DOHH2 (cell line): ENCODE measurements at regions not wholly inside any gene's neighbourhood (a gene's known extent, or its start where the extent isn't known, plus 50 kb on each side); places are given as distances from the start of the nearest gene placed in this dataset.

Experiments
- H3F3A ChIP-seq: fragments of 200-600 bp; sonication (generic), shearing (Covaris generic); 2 replicates; pipeline ENCODE4 v1.6.0; 2016; ENCODE audit warnings: antibody characterized with exemption, mild to moderate bottlenecking; ENCODE audit not compliant: control insufficient read depth, insufficient read depth
- H3K27ac ChIP-seq: fragments of 200-600 bp; sonication (generic); 2 replicates; pipeline ENCODE4 v1.5.1; 2014; ENCODE audit warnings: low read depth, mild to moderate bottlenecking, low read length, moderate library complexity
- H3K27me3 ChIP-seq: fragments of 200-600 bp; sonication (generic); 2 replicates; pipeline ENCODE4 v1.6.1; 2014; ENCODE audit warnings: mild to moderate bottlenecking, low read length, mixed read lengths; ENCODE audit not compliant: control insufficient read depth
- H3K36me3 ChIP-seq: fragments of 200-600 bp; sonication (generic); 2 replicates; pipeline ENCODE4 v1.6.1; 2014; ENCODE audit warnings: mild to moderate bottlenecking, low read length, moderate library complexity, mixed read lengths; ENCODE audit not compliant: control insufficient read depth
- H3K4me1 ChIP-seq: fragments of 200-600 bp; sonication (generic); 2 replicates; pipeline ENCODE4 v1.6.1; 2014; ENCODE audit warnings: mild to moderate bottlenecking, low read length, mixed read lengths; ENCODE audit not compliant: control insufficient read depth
- H3K4me2 ChIP-seq: fragments of 200-600 bp; sonication (generic); 2 replicates; pipeline ENCODE4 v1.6.0; 2014; ENCODE audit warnings: mild to moderate bottlenecking, low read length, moderate library complexity
- H3K4me3 ChIP-seq: fragments of 200-600 bp; sonication (generic); 2 replicates; pipeline ENCODE4 v1.5.1; 2014; ENCODE audit warnings: mild to moderate bottlenecking, low read length, mixed read lengths
- H3K79me2 ChIP-seq: fragments of 200-600 bp; sonication (generic); 2 replicates; pipeline ENCODE4 v1.6.1; 2014; ENCODE audit warnings: mild to moderate bottlenecking, low read length, mixed read lengths; ENCODE audit not compliant: control insufficient read depth
- H3K9me2 ChIP-seq: fragments of 200-600 bp; sonication (generic); replicated peaks from 2 replicates; pipeline ENCODE4 v1.6.1; 2014; ENCODE audit warnings: mild to moderate bottlenecking, low read length, mixed read lengths; ENCODE audit not compliant: control insufficient read depth
- H3K9me3 ChIP-seq: fragments of 200-600 bp; sonication (generic); 2 replicates; pipeline ENCODE4 v1.6.1; 2014; ENCODE audit warnings: antibody characterized with exemption, low read length, mixed read lengths; ENCODE audit not compliant: control insufficient read depth, insufficient read depth
- H4K20me1 ChIP-seq: fragments of 200-600 bp; sonication (generic); 2 replicates; pipeline ENCODE4 v1.6.0; 2014; ENCODE audit warnings: low read depth, mild to moderate bottlenecking, antibody characterized with exemption, low read length, moderate library complexity; ENCODE audit not compliant: control insufficient read depth, insufficient read depth
- EZH2phosphoT487 ChIP-seq: fragments of 200-600 bp; sonication (generic); IDR thresholded peaks from 2 replicates; pipeline ENCODE4 v1.6.1; 2017; ENCODE audit warnings: borderline replicate concordance, mild to moderate bottlenecking, antibody characterized with exemption, low read length, moderate library complexity, mixed read lengths
- TF ChIP-seq, protein P1 (sequence below): fragments of 200-600 bp; sonication (generic); IDR thresholded peaks from one replicate; pipeline ENCODE4 v1.5.1; 2014; ENCODE audit warnings: antibody characterized with exemption, mild to moderate bottlenecking, low read depth, low read length; ENCODE audit not compliant: poor library complexity, severe bottlenecking

DNA sequence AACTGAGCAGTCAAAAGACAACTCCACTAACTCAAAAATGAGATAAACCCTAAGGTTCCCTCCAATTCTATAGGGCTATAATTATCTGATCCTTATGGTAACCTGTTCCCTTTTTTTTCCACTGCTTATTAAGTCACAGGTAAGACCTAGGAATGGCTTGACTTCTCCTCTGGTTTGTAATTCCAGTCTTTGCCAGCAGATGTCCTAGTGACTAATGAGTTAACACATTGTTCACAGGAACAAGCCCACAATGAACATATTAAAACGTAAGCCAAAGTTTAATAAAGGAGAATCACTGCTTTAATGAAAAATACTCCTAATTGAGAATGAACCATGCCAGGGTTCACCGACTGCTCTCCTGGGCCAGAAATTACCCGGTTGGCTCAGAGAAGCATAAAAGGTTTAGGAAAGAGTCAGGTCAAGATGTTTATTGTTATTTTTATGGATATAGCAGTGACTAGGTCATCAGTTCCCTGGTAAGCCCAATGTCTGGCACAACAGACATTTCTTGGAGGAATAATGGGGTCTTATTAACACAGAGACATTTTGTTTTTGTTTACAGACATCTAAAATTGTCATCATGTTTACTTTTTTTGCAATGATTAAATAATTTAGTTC is 120.1 kb downstream of the ELAPOR2 start:
- Histone ChIP-seq H3K4me1 (peaks cover 5% of the 10 kb centered on the region), H3F3A (no peaks in the 10 kb centered on the region), H3K9me2 (no peaks in the 10 kb centered on the region), H3K36me3 (peaks cover 26% of the 10 kb centered on the region), H3K9me3 (no peaks in the 10 kb centered on the region), H3K27me3 (no peaks in the 10 kb centered on the region), H3K4me3 (no peak overlapping the region), H3K79me2 (no peaks in the 10 kb centered on the region), H4K20me1 (no peaks in the 10 kb centered on the region), H3K27ac (no peak overlapping the region), H3K4me2 (no peak overlapping the region)
- TF ChIP-seq EZH2phosphoT487, result no peak
- TF ChIP-seq, protein P1, sequence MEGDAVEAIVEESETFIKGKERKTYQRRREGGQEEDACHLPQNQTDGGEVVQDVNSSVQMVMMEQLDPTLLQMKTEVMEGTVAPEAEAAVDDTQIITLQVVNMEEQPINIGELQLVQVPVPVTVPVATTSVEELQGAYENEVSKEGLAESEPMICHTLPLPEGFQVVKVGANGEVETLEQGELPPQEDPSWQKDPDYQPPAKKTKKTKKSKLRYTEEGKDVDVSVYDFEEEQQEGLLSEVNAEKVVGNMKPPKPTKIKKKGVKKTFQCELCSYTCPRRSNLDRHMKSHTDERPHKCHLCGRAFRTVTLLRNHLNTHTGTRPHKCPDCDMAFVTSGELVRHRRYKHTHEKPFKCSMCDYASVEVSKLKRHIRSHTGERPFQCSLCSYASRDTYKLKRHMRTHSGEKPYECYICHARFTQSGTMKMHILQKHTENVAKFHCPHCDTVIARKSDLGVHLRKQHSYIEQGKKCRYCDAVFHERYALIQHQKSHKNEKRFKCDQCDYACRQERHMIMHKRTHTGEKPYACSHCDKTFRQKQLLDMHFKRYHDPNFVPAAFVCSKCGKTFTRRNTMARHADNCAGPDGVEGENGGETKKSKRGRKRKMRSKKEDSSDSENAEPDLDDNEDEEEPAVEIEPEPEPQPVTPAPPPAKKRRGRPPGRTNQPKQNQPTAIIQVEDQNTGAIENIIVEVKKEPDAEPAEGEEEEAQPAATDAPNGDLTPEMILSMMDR, result peak; percentile 81

DNA sequence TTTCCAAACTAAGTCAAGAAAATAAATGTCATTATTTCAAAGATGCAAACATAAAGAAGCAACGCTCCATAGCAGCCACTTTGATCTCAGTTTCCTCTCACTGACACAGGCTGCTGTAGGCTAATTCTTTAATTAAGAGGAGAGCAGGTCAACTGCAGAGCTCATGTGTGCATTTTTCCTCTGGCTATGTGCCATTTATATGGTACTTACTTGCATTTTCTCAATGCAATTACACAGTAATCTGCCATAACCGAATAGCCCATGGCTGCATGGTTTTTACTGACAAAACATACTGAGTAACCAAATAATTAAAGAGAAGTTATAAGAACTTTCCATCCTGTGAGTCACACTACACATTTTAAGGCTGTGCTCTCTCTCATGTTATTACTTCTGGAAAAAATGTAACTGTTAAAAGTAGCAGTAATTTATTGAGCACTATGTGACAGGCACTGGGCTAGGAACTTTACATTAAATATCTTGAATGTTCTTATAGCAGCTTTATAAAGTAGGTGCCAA is 122.0 kb downstream of the ELAPOR2 start:
- H3K79me2 ChIP-seq, result no peaks in the 10 kb centered on the region
- H3K9me3 ChIP-seq, result no peaks in the 10 kb centered on the region
- H3K27me3 ChIP-seq, result no peaks in the 10 kb centered on the region
- no peaks in the 10 kb centered on the region for H3K9me2 ChIP-seq
- no peak overlapping the region for H3K4me2 ChIP-seq
- no peak overlapping the region for H3K27ac ChIP-seq
- TF ChIP-seq EZH2phosphoT487, result no peak
- TF ChIP-seq, protein P1, result no peak
- H3K4me3 ChIP-seq, result no peak overlapping the region
- peaks cover 26% of the 10 kb centered on the region for H3K36me3 ChIP-seq
- peaks cover 6% of the 10 kb centered on the region for H3K4me1 ChIP-seq
- no peaks in the 10 kb centered on the region for H4K20me1 ChIP-seq
- no peaks in the 10 kb centered on the region for H3F3A ChIP-seq

DNA sequence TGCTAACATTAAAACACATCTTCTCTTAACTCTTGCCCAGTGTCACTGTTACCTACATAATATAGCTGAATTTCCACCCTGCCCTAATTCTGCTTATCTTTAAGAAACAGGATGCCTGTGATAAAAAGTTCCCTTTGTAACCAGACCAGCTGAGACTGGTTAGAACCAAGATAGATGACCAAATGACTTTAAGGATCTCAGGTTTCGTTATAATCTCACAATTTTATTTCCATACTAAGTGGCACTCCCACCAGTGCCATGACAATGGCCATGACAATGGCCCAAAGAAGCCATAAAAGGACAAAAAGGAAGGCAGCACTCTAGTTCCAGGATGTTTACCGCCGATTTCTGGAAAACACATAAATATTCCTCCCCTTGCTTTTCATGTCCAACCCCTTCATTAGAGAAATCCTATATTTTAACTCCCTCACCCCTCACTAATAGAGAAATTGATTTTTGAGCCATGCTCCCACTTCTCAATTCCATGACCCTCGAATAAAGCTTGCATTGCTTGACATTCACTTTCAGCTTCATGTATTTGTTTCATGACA is 126.1 kb downstream of the ELAPOR2 start:
- Histone ChIP-seq H4K20me1 (no peaks in the 10 kb centered on the region), H3K27ac (no peak overlapping the region), H3K9me3 (no peaks in the 10 kb centered on the region), H3K27me3 (no peaks in the 10 kb centered on the region), H3F3A (no peaks in the 10 kb centered on the region), H3K4me3 (no peak overlapping the region), H3K36me3 (peaks cover 29% of the 10 kb centered on the region), H3K79me2 (no peaks in the 10 kb centered on the region), H3K9me2 (no peaks in the 10 kb centered on the region), H3K4me1 (peaks cover 25% of the 10 kb centered on the region), H3K4me2 (no peak overlapping the region)
- TF ChIP-seq, protein P1, result no peak
- TF ChIP-seq EZH2phosphoT487, result no peak
